Activated CD4-positive, CD25-positive, alpha-beta regulatory T cell treated with anti-CD3 and anti-CD28 coated beads, Interleukin-2, amount 50 U/mL, for 72 hours (primary cell): ENCODE measurements at regions not wholly inside any gene's neighbourhood (a gene's known extent, or its start where the extent isn't known, plus 50 kb on each side); places are given as distances from the start of the nearest gene placed in this dataset.
"Not testable (repeated sequence)": the region's sequence is repeated elsewhere in the genome, so short reads cannot be mapped to it uniquely, and the experiment has no call there.

Experiments used
- DNase-seq: peaks from one replicate; pipeline ENCODE4 v3.0.0; 2021

DNA sequence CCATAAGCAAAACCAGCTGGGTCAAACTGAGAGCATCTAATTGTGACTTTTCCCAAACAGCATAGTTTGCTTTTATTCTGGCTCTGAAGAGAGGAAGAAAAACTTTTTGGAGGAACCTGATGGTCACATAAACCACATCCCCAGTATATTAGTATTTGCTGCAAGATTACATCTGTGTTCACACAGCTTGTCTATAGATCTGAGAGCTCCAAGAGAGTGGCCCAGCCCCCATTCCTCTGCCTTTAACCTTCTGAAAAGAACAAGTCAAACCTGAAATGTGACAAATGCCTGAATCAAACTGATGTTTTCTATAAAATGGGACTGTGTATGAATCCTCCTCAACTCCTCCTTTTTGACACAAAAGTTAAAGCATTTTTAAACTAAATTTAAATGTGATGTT, 435.2 kb downstream of the ZNF479 start:
- not testable (repeated sequence) for DNase-seq

DNA sequence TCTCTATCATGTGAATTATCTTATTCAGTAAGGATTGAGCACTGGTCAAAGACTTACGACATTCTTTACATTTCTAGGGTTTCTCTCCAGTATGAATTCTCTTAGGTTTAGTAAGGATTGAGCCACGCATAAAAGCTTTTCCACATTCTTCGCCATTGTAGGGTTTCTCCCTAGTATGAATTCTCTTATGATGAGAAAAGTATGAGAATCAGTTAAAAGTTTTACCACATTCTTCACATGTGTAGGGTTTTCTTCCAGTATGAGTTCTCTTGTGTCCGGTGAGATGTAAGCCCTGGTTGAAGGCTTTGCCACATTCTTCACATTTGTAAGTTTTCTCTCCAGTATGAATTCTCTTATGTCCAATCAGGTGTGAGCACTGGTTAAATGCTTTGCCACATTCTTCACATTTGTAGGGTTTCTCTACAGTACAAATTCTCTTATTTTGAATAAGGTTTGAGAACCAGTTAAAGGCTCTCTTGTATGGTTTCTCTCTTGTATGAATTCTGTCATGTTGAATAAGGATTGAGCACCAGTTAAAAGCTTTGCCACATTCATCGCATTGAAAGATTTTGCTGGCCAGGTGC, 445.9 kb downstream of the ZNF479 start:
- no peak for DNase-seq

DNA sequence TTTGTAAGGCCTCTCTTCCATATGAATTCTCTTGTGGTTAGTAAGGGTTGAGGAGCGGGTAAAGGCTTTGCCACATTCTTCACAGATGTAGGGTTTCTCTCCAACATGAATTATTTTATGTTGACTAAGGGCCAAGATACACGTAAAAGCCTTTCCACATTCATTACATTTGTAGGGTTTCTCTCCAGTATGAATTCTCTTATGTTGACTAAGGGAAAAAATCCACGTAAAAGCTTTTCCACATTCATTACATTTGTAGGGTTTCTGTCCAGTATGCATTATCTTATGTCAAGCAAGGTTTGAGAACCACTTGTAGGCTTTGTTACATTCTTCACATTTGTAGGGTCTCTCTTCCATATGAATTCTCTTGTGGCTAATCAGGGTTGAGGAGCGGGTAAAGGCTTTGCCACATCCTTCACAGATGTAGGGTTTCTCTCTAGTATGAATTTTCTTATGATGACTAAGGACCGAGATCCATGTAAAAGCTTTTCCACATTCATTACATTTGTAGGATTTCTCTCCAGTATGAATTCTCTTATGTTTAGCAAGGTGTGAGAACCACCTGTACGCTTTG, 493.0 kb downstream of the ZNF479 start:
- no peak for DNase-seq

DNA sequence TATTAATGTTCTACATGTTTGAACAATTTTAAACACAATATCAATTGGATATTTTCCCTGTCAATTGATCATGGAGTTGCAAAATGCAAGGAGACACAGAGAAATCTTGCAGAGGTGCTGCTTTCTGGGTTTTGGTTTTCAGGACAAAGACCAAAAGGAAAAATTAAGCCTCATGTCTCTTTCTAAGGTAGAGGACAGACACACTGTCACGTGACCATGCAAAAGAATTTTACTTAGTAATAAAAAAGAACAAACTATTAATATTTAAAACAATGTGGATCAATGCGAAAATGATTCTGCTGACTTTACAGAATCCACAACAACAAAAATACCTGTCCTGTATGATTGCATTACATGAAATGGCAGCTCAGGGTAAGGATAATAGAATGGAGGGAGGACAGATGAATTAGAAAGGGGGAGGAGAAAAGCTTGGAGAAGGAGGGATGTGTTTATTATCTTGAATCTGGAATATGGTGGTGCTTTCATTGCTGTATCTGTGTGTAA, 493.7 kb upstream of the NUPR2 start:
- no peak for DNase-seq

DNA sequence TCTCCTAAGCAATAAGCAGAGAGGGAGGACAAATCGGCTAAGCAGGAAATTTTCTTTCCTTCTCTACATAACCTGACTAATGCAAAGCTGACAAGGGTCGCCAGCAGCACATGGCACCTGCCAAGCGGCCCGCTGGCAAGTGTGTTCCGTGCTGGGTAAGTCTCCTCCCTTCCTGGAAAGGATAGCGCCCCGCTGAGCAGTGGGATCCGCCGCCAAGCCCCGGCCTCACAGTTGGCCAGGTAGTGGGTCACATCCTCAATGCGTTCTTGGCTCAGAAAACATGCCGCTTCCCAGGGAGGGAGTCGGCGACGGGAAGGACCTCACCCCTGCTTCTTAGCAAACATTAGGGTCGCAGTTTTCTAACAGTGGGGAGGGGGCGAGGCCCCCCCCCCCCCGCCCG, 488.9 kb upstream of the NUPR2 start:
- DNase-seq, result no peak

DNA sequence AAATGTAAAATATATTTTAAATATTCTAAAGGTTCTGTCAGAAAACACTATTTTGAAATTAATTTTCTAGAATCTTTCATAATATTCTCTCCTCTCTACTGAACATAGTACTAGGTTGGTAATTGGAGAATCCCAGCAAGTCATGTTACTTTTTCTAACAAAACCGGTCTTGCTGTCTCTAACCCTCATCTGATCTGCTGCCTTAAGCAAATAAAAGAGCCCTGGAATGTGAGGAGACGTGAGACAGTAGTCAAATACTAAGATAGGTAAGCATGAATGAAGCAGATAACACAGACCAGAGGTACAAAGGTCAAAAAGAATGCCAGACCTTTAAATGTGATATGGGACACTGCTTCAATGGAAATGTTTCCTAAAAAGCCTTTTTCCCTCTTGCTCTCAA, 462.4 kb upstream of the NUPR2 start:
- no peak for DNase-seq

DNA sequence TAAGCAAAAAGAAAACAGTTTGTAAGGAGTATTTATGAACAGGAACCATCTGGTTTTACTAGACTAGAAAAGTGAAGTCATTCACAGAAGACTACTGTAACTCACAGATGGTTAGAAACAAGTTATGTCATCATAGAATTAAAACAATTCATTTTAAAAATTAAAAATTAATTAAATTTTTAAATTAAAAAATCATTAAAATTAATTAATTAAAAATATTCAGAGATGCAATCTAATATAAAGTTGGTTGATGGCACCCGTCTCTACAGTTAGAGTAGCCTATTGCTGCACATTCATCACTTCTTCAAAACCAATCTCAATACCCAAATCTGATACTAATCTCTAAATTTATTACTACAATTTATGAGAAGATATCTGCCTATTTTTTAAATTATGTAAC, 454.8 kb upstream of the NUPR2 start:
- no peak for DNase-seq

DNA sequence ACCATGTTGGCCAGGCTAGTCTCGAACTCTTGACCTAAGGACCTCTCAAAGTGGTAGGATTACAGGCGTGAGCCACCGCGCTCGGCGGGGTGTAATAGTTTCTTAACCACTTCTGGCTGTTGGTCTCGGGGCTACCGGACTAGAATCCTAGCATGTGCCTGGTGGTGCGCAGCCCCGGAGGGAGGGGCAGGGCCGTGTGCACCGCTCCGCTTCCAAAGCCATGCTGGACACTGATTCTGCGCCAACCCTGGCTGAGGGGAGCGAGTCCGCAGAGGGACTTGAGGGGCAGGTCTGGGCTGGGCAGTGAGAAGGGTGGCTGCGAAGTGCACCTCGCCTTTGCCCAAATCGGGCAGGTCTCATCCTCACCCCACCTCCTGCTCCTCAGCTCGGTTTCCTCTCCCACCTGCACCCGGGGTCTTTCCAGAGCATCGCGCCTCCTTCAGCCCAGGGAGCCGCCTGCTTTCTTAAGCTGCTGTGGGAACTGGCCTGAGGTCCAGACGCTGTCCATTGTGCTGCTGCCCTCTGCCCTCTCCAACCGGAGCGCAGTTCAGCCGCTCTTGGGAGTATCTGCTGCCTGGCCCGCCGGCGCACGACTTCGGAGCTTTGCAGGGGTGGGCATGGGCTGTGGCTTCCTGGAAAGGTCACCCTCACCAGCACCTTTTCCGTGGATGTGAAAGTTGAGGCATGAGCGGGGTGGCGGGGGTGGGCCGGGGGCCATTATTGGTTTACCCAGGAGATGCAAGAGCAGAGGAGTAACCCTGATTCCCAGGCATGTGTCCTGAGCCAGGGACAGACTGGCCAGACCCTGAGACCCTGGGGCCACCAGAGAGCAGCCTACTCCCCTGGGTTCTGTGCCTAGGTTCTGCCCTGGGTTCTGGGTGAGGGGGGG, 422.6 kb upstream of the NUPR2 start:
- no peak for DNase-seq

DNA sequence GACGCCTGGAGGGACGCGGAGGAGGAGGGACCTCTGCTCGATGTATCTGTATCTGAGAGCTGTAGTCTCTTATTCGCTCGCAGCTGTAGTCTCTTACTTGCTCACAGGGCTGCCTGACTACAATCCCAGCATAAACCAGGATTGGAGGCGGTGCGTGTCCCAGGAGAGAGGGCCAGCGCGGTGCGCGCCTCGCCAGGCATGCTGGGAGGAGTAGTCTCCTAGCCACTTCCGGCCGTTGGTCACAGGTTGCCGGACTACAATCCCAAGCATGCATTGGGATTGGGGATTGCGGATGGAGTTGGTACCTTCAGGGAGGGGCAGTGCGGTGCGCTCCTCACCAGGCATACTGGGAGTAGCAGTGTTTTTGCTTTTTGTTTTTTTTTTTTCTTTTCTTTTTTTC, 421.7 kb upstream of the NUPR2 start:
- DNase-seq, result no peak

DNA sequence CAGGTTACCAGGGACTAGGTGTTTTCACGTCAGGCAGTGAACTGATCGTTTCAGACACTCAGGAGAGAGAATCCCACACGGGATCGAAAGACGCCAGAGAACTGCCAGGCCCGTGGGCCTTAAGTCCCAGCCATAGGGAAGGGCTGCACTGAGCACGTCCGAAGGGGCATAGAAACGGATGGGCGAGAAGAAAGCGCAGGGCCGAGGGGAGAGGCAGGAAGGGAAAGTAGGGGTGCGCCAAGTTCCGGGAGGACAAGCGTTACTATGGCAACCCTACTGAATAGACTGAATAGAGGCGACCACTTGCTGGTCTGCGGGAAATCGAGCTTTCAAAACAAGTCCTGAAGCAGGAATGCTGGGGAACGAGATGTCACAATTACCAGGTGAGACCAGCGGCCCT, 421.3 kb upstream of the NUPR2 start:
- DNase-seq, result no peak

DNA sequence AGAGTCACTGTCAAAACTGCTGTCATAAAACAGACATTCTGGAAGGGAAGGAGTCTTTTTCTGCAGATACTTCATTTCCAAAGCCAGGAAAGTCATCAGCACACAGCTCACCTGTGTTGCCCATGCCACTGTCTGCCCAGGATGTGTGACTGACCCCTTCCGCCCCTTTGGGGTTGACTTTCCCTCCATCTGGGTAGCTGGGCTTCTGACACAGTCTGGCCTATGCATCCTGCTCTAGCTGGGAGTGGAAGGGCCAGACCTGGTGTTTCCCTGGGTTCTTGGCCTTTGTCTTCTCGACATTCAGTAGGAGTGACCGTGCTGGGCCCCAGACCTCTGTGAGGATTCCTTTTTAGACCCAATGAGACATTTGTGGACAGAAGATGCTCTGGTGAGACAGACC, 378.9 kb upstream of the NUPR2 start:
- no peak for DNase-seq

DNA sequence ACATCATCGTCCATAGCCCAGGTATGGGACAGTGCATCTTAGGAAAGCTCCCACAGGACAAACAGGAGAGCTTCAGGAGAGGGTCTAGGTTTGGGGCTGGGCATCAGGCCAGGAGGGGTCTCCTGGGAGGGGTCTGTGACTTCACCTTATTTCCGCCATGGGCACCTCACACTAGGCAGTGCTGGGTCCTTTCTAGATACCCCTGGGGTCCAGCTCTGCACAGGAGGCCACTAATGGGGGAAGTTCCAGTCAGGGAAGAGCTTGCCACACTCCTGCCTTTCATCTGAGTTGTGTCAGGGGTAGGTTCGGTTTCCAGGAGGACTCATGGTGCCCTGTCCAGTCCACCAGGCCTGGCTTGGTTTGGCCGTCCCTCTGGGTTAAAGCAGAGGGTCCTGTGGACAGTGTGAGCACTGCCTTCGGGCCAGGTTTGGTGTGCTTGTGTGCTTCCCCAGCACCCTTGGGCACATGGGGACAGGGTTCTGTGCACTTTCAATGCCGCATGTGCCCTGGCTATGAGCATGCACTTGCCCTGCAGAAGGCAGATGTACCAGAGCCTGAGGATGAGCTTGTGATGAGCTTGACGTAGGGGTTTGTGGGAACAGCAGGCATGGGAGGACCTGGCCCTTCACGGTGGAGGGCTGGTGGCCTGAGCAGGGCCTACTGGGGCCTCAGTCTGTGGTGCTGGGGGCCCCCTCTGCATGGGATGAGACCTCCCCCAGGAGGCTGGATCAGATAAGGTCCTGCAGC, 377.7 kb upstream of the NUPR2 start:
- DNase-seq, result no peak

DNA sequence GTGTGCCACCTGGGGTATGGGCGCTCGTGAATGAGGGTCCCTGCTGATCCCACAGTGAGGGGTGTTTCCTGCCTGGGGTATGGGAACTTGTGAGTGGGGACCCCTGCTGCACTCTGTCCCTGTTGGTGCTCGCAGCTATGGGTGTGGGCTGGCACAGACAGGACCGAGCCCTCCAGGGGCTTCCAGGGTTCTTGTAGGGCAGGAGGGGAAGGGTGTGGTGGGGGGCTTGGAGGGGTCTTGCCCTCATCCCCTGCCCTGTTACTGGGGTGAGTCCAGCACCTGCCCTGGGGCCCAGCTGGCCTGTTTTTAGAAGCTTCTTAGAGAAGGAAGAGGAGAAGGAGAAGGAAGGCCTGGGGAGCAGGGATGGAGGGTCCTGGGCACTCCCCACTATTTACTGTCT, 377.0 kb upstream of the NUPR2 start:
- DNase-seq, result no peak

DNA sequence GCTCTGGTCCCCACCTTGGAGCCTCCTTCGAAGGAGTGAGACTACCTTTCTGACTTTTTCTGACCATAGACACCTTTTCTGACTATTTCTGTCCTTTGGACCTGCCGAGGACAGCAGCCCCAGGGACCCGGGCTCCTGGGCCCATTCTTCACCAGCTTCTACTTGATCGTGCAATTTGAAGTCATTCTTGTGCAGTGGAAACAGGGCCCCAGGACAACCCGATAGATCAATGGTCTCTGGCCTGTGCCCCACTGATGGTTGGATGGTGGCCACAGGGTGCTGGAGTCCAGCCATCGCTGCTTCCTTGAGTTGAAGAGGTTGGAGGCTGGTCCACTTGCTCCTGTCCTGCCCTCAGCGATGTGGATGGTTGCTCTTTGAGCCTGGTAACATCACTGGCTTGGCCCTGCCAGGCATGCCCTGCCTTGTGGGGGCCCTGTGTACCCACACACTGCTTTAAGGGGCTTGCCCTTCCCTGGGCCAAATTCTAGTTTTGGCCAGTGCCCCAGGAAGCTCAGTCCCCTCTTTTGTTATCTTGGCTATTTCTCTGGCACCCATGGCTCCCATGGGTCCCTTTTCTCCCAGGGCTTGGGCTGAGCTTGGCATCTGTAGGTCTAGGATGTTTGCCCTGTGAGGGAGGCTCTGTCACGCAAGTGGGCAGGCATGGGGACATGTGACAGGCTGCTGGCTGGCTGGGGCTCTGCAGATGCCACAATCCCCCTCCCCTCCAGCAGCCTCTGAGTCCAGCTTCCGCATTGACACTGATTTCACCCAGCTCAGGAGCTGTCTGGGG, 375.6 kb upstream of the NUPR2 start:
- no peak for DNase-seq

DNA sequence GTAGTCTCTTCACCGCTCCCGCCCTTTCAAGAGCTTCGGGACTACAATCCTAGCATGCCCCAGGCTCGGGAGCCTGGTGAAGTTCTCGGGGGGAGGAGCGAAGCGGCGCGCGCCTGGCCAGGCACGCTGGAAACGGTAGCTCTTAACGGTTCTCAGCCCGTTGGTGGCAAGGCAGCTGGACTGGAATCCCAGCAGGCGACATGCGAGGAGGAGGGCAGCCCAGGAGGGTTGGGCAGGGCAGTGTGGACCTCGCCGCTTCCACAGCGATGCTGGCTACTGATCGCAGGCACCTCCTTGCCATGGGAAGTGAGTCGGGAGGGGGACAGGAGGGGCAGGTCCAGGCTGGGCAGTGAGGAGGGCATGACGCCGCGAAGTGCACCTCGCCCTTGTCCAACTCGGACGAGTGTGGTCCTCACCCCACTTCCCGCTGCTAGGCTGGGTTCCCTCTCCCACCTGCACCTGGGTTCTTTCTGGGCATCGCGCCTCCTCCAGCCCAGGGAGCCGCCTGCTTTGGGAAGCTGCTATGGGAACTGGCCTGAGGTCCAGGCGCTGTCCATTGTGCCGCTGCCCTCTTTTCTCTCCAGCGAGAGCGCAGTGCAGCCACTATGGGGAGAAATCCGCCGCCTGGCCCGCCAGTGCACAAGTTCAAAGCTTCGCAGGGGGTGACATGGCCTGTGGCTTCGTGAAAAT, 367.8 kb upstream of the NUPR2 start:
- no peak for DNase-seq

DNA sequence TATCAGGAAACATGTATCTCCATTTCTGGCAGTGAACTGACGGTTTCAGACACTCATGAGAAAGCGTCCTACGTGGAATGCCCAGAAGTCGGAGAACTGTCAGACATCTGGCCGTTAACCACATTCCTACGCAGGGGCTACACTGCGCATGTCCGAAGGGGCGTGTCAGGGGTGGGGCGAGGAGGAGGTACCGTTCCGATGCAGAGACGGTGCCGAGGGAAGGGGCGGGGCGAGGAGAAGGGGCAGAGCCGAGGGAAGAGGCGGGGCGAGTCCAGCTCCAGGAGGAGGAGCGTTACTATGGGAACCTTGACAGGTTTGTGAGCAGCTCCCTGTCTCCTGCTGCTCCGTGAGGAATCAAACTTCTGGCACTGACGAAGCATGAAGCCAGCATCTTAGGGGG, 366.9 kb upstream of the NUPR2 start:
- no peak for DNase-seq

DNA sequence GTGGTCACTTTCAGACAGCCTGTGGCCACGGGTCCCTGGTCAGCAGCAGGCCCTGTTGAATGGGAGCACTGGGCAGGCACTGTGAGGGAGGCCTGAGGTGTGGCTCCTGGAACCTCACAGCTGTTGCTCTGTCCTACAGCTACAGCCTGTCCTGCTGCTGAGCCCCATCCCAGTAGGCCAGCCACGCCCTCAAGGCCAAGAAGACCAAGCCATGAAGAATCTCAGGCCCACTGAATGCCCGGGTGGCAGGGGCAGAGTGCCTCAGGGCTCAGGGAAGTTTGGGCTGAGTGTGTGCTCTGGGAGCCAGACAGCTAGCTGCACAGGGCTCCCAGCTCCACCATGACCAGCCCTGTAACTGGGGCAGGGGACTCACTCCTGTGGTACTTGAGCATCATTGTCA, 363.5 kb upstream of the NUPR2 start:
- DNase-seq, result no peak

DNA sequence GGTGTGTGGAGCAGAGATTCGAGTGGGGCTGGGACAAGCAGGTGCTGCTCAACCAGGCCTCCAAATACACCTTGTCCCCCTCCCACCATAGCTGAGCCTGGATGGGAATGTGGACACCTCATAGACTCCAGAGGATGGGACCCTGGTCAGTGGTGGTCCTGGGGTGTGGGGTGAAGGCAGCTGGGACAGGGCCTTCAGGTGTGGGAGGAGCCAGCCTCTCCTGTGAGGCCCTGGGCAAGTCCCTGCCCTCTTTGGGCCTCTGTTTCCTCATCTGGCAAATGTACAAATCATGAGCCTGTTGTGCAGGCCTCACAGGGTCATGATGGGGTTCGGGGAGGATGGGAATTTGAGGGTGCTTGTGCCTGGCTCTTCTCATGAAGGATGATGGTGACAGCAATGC, 362.9 kb upstream of the NUPR2 start:
- no peak for DNase-seq

DNA sequence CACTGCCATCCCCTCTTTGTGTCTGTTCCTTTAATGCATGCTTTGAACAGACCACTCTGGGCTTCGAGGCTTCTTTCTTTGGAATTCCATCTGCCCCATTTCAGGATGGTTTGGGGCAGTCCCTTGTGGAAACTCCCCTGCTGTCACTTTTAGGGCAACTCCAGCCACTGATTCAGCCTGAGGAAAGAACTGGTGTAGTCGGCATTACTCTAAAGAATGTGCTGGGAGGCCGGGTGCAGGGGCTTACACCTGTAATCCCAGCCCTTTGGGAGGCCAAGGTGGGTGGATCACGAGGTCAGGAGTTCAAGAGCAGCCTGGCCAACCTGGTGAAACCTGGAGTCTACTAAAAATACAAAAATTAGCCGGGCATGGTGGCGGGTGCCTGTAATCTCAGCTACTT, 358.1 kb upstream of the NUPR2 start:
- DNase-seq, result no peak

DNA sequence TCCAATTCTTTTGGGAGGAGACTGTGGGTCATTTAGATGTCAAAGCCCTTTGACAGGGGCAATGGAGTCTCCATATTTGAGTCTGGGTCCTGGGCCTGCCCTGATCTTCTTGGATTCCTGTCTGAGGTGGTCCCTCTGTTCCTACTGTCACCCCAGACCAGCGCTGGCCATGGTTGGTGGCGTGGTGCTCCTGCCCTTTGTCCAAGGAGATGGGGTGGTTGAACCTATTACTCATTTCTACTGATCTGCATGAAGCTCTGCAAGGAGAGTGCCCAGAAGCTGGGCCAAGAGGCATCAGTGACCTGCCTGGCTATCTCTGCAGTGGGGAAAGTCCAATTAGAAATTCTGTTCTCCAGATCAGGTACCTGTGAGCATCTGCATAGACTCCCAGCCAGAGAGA, 355.6 kb upstream of the NUPR2 start:
- no peak for DNase-seq

DNA sequence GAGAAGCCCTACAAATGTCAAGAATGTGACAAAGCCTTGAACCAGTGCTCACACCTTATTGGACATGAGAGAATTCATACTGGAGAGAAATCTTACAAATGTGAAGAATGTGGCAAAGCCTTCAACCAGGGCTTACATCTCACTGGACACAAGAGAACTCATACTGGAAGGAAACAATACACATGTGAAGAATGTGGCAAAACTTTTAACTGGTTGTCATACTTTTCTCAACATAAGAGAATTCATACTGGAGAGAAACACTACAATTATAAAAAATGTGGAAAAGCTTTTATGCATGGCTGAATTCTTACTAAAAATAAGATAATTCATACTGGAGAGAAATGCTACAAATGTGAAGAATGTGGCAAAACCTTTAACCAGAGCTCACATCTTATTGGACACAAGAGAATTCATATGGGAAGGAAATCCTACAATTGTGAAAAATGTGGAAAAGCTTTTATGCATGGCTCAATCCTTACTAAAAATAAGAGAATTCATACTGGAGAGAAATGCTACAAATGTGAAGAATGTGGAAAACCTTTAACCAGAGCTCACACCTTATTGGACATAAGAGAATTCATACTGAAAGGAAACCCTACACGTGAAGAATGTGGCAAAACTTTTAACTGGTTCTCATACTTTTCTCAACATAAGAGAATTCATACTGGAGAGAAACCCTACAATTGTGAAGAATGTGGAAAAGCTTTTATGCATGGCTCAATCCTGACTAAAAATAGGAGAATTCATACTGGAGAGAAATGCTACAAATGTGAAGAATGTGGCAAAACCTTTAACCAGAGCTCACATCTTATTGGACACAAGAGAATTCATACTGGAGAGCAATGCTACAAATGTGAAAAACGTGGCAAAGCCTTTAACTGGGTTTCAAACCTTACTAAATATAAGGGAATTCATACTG, 350.6 kb upstream of the NUPR2 start:
- not testable (repeated sequence) for DNase-seq
